ENCODE measurements at regions not wholly inside any gene's neighbourhood (a gene's known extent, or its start where the extent isn't known, plus 50 kb on each side); places are given as distances from the start of the nearest gene placed in this dataset.

DNA sequence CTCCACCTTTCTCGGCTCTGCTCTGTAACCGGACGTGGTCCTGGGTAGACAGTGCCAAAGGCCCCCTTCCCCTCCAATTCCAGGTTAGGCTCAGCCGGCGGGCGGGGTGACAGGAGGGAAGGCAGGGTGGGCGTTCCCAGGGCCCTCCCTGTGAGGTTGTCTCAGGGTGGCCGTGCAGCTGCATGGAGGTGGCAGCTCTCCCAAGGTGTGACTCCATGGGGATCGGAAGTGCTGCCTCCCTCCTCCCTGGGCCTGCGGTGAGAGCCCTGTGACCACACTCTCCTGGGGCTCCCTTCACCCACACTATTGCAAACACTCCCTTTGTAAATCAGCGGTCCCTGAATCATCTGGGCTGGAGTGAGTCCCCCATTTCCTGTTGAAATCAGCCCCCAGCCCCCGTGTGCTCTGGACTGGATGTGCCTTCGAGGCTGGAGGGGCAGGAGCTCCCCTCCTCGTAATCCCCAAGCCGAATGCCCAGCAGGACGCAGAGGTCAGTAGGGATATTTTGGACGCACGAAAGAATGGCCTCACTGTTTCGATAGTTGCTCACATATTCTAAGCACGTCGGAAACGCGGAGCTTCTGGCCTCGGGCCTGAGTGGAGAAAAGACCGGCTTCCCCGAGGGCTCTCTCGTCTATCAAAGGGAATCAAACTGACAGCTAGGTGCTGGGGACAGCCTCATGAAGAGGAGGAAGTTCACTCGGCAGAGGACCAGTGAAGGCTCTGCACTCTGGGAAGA, 107.6 kb upstream of the COL5A1 start:
- TF ChIP-seq, protein P1, sequence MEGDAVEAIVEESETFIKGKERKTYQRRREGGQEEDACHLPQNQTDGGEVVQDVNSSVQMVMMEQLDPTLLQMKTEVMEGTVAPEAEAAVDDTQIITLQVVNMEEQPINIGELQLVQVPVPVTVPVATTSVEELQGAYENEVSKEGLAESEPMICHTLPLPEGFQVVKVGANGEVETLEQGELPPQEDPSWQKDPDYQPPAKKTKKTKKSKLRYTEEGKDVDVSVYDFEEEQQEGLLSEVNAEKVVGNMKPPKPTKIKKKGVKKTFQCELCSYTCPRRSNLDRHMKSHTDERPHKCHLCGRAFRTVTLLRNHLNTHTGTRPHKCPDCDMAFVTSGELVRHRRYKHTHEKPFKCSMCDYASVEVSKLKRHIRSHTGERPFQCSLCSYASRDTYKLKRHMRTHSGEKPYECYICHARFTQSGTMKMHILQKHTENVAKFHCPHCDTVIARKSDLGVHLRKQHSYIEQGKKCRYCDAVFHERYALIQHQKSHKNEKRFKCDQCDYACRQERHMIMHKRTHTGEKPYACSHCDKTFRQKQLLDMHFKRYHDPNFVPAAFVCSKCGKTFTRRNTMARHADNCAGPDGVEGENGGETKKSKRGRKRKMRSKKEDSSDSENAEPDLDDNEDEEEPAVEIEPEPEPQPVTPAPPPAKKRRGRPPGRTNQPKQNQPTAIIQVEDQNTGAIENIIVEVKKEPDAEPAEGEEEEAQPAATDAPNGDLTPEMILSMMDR (IDR thresholded peaks at IDR 0.05) = no peak
- no peak for TF ChIP-seq POLR2A (IDR thresholded peaks at IDR 0.05)

Data from uterus (tissue), 2 donors.